T47D (cell line): ENCODE measurements at regions not wholly inside any gene's neighbourhood (a gene's known extent, or its start where the extent isn't known, plus 50 kb on each side); places are given as distances from the start of the nearest gene placed in this dataset.

ENCODE experiments used
- DNase-seq, 2 experiments: peaks; one replicate each; pipeline versions ENCODE4 v3.0.0 to v3.0.0-alpha.2; 2011 to 2012; ENCODE audit warnings: low read depth in 1 of 2, low spot score in 1 of 2
- JUND ChIP-seq: IDR thresholded peaks from 2 replicates; pipeline ENCODE4 v1.6.1; 2012; ENCODE audit warnings: low read depth
- in situ Hi-C: cut with HindIII; loops from 2 replicates; pipeline ENCODE4 v1.10.0; 2016; ENCODE audit warnings: low sequenced_read_pairs, low pct_unique_long_range_greater_than_20kb

DNA sequence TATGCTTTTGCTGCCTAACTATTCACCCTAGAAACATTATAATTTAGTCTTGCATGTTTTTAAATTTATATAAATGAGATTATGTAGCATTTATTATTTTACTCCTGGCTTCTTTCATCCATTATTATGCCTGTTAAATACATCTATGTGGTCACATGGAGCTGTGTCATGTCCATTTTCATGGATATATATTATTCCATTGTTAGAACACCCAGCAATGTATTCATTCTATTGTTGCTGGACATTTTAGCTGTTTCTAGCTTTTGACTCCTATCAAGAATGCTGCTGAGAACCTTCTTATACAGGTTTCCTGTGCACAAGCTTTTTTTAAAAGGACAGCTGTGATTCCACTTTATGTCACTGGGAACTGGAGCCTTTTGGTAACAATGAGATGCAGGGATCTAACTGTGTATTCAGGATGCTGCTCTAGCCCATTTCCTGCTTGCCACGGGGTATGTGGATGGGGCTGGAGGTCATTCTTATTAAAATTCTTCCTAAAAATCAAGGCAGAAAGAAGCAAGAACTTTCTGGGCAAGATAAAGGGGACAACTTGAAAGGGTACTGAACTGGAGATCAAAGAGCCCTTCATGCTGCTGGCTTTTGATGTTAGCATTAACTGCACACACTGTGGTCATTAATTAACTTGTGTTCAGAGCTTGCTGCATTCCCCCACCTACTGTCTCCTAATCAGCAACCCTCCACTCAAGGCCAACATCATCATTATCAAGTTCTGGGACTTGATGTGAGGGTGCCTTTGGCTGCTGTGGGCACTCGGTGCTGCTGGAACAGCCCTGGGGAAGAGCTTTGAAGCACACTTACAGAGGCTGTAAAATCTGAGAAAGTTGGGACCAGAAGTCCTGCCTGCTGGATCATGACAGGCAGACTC is 96.6 kb upstream of the AKIRIN2 start:
- in situ Hi-C loops = no loop called here
- no peak for DNase-seq

DNA sequence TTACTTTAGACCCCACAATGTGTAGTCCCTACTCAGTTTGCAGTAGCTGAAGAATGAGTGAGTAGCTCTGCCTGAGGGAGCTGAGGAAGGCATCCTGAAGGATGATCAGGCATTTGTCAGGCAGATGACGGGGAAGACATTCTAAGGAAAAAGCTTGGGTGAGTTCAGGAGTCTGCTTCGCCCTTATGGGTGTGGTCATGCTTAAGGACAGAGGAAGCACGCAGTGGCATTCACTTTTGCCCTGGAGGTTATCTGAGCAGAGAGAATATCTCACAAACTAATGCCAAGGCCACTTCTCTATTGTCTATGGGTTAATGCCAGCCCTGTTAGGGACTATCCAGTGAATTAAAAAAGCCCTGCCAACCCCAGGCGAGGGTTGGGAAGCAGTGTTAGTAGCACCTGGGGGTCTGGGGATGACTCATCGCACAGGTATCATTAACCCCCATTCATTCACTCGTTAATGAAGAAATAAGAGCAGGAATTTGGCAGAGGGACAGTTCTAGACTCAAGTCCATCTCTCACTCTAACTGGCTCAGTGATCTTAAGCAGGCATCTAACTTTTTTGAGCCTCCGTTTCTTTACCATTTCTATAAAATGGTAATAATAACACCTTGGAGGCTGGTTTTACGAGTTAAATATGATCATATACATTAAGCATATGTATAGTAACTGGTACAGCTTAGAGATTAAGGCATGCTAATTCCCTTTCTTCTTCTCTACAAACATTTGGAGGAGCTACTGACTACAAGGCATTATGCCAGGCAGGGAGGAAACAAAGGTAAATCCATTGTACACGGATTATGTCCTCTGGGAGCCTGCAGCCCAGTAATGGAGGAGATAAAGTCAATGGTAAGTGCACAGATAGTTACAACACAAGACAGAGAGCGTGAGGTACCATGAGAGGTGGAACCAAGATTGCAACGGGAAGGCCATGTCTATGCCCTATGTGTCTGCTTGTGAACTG is 93.2 kb upstream of the AKIRIN2 start:
- no peak for DNase-seq
- in situ Hi-C loops = no loop called here
- TF ChIP-seq JUND = no peak

More for the DNA sequence above, 96.6 kb upstream of the AKIRIN2 start:
- TF ChIP-seq JUND = no peak

DNA sequence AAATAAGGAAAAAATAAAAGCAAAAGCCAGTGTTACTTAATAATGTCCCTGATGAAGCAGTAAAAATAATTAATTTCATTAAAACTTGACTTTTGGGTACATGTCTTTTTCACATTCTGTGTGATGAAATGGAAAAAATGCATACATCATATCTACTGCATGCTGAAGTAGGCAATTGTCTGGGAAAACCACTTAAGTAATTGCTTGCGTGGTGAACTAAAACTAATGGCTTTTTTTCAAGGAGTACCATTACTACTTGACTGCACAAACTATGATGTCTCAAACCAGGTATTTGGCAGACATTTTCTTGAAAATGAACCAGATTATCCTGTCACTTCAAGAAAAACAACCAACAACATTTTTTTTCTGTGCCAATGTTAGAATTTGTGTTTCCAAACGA is 91.3 kb upstream of the AKIRIN2 start:
- DNase-seq = no peak
- no peak for TF ChIP-seq JUND
- in situ Hi-C loops = no loop called here

DNA sequence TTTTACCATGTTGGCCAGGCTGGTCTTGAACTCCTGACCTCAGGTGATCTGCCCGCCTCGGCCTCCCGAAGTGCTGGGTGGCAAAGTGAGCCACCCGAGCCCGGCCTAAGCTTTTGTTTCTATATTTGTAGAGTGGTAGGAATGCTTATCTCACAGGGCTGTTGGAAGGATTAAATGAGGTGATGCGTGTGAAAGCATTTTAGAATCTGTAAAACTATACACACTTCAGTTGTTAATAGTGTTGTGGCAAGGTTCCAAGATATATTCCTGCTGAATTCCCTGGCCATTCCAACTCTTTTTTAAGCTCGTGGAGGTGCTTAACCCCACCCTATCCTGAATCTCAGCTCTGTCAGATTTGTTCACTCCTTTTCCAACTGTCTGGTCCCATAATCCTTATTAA is 89.9 kb upstream of the AKIRIN2 start:
- DNase-seq = no peak
- in situ Hi-C loops = no loop called here
- no peak for TF ChIP-seq JUND

DNA sequence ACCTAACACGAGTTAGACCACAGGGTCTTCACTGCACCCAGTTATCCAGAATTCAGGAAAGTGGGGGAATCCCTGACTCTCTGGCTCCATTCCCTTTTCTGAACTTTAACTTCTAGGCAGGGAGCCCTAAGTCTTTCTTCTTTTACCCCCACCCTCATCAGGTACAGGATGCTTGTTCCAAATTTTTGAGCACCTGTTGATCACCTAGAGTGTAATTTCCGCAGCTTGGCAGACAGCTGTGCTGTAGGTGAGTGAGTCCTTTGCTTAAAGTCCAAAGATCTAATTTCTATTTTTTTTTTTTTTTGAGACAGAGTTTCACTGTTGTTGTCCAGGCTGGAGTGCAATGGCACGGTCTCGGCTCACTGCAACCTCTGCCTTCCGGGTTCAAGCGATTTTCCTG is 89.5 kb upstream of the AKIRIN2 start:
- no peak for TF ChIP-seq JUND
- DNase-seq = no peak
- in situ Hi-C loops = no loop called here

DNA sequence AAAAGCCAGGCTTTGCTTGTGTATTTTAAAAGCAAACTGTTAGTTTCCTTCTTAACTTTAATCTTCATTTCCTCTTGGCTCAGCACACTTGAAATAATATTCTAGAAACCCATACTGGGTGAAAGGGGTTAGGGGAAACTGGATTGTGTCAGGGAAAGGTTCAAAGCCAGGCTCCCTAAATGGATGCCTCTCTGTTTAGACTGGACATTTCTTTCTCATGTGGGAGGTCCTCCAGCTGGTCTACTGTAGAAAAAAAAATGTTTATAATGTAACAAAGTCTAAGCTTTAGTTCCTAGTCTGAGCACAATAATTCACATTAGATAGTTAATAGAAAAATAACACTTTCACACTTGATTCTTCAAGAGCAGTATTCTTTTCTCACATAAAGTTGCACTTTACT is 89.0 kb upstream of the AKIRIN2 start:
- DNase-seq = no peak
- in situ Hi-C loops = no loop called here
- no peak for TF ChIP-seq JUND

DNA sequence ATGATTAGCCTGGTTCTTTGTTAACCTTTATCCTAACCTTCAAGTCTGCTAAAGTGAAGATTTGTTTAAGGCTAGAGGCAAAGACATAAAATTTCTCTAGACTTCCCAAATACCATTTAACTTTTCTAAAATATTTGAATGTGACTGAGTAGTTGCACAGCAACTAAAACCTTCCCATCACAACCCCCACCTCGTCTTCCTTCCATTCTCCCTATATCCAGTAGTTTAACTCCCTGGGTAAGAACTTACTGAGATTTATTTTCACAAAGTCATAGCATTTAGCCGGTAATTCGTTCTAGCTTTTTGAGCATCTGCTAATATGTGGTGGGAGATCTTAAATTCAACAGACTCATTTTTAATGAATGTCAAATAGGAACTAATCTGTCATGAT is 87.9 kb upstream of the AKIRIN2 start:
- DNase-seq = no peak
- TF ChIP-seq JUND = no peak
- in situ Hi-C loops = no loop called here

GRCh38 chr6:87789198-87789899 is 87.3 kb upstream of the AKIRIN2 start:
- no peak for TF ChIP-seq JUND
- in situ Hi-C loops = no loop called here
- no peak for DNase-seq

DNA sequence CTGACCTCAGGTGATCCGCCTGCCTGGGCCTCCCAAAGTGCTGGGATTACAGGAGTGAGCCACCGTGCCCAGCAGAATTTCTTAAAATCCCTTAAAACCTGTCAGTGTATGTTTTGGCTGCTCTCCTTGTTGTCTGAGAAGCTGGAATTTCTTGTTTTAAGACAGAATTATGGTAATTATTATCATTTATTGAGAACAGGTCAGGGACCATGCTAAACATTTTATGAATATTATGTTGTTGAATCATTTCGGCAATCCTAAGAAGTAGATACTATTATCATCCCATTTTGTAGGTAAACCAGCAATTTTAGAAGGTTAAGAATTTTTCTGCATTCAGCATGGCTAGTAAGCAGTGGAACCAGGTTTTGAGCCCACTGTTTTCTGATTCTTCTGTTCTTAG is 86.1 kb upstream of the AKIRIN2 start:
- in situ Hi-C loops = no loop called here
- DNase-seq = no peak
- no peak for TF ChIP-seq JUND

GRCh38 chr6:87785229-87785862 is 83.3 kb upstream of the AKIRIN2 start:
- in situ Hi-C loops = no loop called here
- no peak for TF ChIP-seq JUND
- DNase-seq = no peak

DNA sequence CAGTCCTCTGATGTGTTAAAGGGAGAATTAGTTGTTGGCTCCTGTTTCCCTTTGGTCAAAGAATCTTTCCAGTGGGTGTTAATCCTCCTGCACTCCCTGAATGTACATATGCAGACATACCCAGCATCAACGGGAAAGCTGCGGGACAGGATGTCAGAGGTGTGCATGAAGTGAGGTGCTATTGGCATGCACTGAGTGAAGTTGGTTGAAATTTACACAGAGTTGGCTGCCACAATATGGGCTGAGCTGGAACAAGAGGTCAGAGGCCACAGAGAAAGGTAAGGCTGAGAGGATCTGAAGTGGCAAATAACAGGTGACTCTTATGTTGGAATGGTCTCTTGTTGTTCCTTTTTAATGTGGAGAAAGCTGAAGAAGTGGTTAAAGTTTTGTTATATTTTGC is 82.7 kb upstream of the AKIRIN2 start:
- DNase-seq = no peak
- TF ChIP-seq JUND = no peak
- in situ Hi-C loops = no loop called here

- TF ChIP-seq JUND = no peak
- in situ Hi-C loops = no loop called here
- DNase-seq = no peak
Measured at GRCh38 chr6:87784051-87784450, 82.0 kb upstream of the AKIRIN2 start.
